ENCODE measurements at regions not wholly inside any gene's neighbourhood (a gene's known extent, or its start where the extent isn't known, plus 50 kb on each side); places are given as distances from the start of the nearest gene placed in this dataset.
"Not testable (repeated sequence)": the region's sequence is repeated elsewhere in the genome, so short reads cannot be mapped to it uniquely, and the experiment has no call there.

DNA sequence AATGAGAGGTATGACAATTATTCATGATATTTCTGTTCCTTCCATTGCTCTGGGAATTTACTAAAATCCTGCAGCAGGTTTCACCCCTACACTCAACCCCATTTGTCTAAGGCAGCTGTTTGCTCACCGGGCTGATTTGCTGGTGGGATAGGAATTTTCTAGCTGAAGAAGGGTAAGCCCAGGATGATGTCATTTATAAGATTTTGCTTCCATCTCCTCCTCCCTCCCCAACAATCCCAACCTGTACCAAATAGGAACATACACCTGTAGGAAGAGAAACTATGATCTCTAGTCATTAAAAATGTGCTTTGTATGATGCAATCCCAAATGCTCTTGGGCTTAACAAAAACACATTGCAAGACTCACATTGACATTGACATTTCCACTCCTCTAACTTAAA lies 247.2 kb downstream of the BCL2L11 start:
- TF ChIP-seq, protein P1, sequence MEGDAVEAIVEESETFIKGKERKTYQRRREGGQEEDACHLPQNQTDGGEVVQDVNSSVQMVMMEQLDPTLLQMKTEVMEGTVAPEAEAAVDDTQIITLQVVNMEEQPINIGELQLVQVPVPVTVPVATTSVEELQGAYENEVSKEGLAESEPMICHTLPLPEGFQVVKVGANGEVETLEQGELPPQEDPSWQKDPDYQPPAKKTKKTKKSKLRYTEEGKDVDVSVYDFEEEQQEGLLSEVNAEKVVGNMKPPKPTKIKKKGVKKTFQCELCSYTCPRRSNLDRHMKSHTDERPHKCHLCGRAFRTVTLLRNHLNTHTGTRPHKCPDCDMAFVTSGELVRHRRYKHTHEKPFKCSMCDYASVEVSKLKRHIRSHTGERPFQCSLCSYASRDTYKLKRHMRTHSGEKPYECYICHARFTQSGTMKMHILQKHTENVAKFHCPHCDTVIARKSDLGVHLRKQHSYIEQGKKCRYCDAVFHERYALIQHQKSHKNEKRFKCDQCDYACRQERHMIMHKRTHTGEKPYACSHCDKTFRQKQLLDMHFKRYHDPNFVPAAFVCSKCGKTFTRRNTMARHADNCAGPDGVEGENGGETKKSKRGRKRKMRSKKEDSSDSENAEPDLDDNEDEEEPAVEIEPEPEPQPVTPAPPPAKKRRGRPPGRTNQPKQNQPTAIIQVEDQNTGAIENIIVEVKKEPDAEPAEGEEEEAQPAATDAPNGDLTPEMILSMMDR (IDR thresholded peaks at IDR 0.05): not testable (repeated sequence)
- not testable (repeated sequence) for TF ChIP-seq ZFX (IDR thresholded peaks at IDR 0.05; ENCODE audit: borderline replicate concordance)

All from 22Rv1 (cell line).